GM18508 (cell line): ENCODE measurements at regions not wholly inside any gene's neighbourhood (a gene's known extent, or its start where the extent isn't known, plus 50 kb on each side); places are given as distances from the start of the nearest gene placed in this dataset.

Experiments
- ATAC-seq: cut with Tn5 transposase; IDR thresholded peaks from one replicate; pipeline ENCODE4 v1.9.1; 2021; ENCODE audit warnings: moderate number of reproducible peaks; ENCODE audit not compliant: insufficient read depth, unreplicated experiment

DNA sequence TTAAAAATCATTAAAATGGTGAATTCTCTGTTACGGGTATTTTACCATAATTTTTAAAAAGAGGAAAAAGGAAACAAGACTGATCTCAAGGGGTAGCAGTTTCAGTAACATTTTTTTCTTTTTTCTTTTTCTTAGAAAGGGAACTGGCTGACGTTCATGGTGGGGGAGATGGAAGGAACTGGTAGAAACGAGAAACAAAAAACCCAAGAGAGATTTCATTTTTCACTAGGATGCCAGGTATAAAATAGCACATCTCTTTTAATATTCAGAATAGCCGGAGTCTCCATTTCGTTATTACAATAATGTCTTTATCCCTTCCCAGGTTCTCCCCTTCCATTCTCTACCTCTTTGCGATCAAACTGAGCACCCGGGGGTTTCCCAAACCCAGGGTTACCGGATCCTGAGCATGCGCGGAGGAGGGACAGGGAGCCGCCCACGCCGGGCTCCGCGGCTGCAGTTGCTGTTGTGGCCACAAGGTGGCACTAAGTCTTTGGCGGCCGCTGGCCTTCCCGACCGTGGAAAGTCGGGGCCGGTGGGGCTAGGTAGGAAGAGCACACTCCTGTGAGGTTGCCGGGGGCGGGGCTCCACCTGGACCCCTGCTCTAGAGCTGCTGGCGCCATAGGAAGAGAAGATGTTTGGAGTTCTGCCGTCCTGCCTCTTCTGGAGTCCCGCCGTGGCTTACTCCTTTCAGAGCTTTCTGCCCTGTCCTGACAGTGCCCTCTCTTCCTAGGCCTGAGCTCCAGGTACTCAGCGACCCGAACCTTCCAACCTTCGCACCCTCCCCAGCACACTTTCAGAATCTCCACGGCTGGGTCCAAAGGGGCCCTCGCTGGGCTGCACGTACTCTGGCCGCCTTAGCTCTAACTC is 146.8 kb downstream of the SH3BGRL2 start:
- peak; percentile 73 for ATAC-seq

DNA sequence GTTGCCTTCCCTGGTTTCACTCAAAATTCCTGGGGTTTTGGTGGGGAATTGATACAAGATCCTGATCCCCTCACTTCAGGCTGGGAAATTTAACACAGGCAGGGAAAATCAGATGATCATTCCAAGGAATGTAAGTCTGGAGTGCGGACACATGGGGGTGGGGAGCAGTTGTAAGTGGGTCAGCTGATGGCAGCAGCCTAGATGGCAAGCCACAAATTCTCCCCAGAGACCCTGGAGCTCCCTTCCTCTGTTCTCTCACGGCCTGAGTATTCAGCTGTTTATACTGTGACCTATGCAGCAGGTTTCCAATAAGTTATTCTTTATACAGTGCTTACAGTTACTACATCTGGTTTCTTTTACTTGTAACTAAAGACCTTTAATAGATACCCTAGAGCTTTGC is 144.9 kb downstream of the SH3BGRL2 start:
- ATAC-seq, result no peak

GRCh38 chr6:79775222-79775621 is 144.1 kb downstream of the SH3BGRL2 start:
- ATAC-seq, result no peak

DNA sequence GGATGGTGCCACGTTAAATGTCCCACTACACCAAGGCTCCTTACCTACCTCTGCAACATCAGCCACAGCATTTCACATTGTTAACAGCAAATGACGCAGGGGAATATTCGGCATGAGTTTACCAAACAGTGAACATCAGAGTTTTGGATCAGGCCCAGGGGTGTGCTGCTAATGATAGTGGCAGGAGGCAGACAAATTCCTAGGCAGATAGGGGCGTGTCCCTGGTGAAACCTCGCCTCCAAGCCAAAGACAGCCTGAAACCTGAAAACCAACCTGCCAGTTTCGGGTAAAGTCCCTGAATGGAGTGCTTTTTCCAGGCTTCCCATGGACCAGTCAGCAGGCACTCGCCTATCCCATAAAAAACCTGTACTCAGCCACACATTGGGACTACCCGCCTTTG is 133.6 kb downstream of the SH3BGRL2 start:
- ATAC-seq, result no peak

- ATAC-seq, result no peak
These were observed 132.2 kb downstream of the SH3BGRL2 start for GRCh38 chr6:79763301-79763700.

GRCh38 chr6:79762370-79762769 is 131.2 kb downstream of the SH3BGRL2 start:
- no peak for ATAC-seq

DNA sequence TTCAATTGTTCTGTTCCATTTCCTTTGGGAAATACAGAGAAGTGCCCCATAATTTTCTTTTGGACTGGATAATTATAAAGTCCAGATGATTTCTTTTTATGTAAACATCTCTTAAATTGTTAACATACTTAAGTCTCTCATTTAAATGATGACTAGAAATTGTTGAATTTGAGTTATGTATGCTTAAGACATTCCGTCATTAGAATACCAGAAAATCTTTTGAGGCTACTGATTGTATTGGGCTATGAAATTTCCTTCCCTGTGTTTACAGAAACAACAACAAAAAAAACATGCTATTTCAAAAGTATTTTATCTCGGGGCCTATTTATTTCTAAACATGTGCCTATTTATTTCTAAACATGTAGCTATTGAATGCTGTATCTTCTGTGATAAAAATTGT is 125.4 kb downstream of the SH3BGRL2 start:
- ATAC-seq, result no peak

DNA sequence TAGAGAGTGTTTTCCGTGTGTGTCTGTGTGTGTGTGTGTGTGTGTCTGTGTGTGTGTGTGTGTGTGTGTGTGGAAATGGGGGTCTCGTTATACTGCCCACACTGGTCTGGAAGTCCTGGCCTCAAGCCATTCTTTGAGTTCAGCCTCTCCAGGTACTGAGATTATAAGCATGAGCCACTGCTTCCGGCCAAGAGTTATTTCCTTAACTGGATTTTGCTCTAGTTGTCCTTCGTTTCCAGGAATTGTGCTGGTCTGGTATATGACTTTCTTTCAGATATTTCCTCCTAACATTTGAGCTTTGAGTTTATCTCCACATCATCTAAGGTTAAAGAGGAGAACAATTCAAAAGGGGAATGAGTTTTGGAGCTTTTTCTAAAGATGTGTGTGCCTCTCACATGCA is 124.8 kb downstream of the SH3BGRL2 start:
- ATAC-seq, result no peak
